Left lobe of liver (tissue), 2 donors: ENCODE measurements at regions not wholly inside any gene's neighbourhood (a gene's known extent, or its start where the extent isn't known, plus 50 kb on each side); places are given as distances from the start of the nearest gene placed in this dataset.
A peak's percentile ranks its signal among the peaks of the same experiment; 100 is the strongest.
"Not testable (repeated sequence)": the region's sequence is repeated elsewhere in the genome, so short reads cannot be mapped to it uniquely, and the experiment has no call there.

Experiments used
- ATAC-seq: fragments of 200-7000 bp; cut with Tn5 transposase; one replicate; pipeline ENCODE4 v1.9.1; 2020; ENCODE audit warnings: mild to moderate bottlenecking, moderate library complexity
- DNase-seq: peaks from one replicate; pipeline ENCODE4 v3.0.0-alpha.2; 2020; ENCODE audit warnings: low spot score
- donor health status: DM: no; HTN: no; CAD: no; lungs with moderate emphysema.
- donor health status: DM: no; HTN: yes; CAD: no.

DNA sequence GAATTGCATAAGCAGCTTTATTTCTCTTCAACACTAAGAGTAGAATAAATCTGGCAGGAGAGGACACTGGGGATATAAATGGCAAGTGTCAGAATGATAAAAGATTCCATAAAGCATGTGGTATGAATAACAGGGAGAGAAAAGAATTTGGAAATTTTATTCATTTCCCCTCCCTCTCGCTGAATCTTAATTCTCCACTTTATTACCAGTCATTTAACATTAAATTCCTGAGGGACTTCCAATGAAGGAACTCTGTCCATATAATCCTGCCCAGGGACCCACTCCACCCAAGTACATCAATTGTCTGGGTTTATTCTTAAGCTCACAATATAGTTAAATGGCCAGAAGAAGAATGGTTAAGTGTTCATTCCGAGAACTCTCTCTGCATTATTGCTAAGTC is 197.7 kb upstream of the MGAT5 start:
- DNase-seq = no peak

DNA sequence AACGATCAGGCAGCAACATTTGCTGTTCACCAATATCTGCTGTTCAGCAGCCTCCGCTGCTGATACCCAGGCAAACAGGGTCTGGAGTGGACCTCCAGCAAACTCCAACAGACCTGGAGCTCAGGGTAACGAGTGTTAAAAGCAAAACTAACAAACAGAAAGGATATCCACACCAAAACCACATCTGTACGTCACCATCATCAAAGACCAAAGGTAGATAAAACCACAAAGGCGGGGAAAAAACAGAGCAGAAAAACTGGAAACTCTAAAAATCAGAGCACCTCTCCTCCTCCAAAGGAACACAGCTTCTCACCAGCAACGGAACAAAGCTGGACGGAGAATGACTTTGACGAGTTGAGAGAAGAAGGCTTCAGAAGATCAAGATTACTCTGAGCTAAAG is 192.8 kb upstream of the MGAT5 start:
- ATAC-seq, DNase-seq: not testable (repeated sequence)

More for the DNA sequence above, 197.7 kb upstream of the MGAT5 start:
- ATAC-seq = no peak

DNA sequence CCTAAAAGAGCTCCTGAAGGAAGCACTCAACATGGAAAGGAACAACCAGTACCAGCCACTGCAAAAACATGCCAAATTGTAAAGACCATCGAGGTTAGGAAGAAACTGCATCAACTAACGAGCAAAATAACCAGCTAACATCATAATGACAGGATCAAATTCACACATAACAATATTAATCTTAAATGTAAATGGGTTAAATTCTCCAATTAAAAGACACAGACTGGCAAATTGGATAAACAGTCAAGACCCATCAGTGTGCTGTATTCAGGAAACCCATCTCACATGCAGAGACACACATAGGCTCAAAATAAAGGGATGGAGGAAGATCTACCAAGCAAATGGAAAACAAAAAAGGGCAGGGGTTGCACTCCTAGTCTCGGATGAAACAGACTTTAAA is 191.6 kb upstream of the MGAT5 start:
- not testable (repeated sequence) for ATAC-seq

DNA sequence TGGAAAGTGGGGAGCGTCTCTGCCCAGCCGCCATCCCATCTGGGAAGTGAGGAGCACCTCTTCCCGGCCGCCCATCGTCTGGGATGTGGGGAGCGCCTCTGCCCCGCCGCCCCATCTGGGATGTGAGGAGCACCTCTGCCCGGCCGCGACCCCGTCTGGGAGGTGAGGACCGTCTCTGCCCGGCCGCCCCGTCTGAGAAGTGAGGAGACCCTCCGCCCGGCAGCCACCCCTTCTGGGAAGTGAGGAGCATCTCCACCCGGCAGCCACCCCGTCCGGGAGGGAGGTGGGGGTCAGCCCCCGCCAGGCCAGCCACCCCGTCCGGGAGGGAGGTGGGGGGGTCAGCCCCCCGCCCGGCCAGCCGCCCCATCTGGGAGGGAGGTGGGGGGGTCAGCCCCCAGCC is 190.0 kb upstream of the MGAT5 start:
- not testable (repeated sequence) for DNase-seq, ATAC-seq

More for the DNA sequence above, 191.6 kb upstream of the MGAT5 start:
- not testable (repeated sequence) for DNase-seq

DNA sequence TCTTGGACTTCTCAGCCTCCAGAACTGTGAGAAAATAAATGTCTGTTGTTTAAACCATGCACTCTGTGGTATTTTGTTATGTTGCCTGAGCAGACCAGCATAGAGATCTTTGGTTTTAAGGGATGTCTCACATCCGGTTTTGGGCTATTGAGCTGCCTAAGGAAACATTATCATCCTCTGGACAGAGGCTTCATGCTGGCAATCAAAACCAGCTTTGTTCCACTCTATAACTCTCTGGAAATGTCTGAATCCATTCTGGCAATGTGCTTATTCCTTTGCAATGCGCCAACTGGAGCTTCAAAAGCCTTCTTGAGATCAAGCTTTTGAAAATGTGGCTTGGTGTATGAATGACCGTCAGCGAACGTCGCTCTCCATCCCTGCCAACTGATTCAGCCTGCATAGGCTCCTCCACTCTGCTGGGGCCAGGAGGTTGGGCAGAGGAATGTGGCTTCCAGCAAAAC is 183.6 kb upstream of the MGAT5 start:
- ATAC-seq = no peak

DNA sequence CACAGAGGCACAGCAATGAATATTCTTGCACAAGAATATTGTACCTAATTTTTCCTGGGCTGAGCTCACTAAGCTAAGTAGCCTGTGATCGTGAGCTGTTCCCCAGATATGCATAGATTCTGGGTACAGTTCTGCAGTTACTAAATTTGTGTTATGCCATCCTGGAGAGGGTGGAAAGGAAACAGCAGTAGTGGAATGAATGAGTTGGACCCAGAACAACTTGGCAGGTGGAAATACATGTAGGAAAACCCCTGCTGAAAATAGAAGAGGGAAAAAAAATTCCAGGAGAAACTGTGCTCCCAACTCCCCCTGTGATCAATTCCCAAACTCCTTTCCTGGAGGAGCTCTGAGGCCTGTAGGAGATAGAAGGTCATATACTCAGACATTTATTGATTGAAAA is 181.5 kb upstream of the MGAT5 start:
- ATAC-seq (no peak), DNase-seq (no peak)

More for the DNA sequence above, 183.6 kb upstream of the MGAT5 start:
- DNase-seq = no peak

DNA sequence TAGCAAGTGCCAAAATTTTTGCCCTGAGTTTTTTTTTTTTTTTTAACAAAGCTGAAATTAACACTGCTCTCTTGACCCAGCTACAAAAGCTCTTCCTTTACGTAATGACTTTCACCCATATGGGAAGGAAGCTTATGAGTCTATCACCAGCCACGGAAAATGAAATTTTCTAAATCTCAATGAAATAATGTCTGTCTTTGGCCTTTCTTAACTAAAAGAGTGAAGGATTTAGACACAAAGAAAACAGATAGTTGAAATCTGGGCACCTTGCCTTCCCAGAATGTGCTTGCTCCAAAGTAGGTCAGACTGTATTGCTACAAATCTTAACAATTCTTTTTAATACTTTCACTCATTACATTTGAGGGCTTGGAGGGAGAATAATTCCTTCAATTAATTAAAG is 180.8 kb upstream of the MGAT5 start:
- ATAC-seq = no peak
- DNase-seq = no peak

DNA sequence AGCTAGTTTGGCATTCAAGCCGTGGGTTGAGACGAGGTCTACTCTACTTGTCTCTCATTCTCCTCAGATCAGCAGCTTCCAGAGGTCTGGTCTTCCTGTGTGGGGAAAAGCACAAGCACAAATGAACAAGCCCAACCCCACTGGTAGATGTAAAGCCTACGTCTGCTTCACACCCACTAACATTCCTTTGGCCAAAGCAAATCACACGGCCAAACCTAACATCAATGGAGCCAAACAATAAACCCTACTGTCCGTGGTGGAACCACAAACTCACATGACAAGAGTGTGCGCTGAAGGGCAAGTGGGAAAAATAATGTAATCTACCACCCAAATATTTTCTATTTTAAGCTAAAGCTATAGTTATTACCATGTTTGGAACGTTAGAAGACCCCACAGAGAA is 179.3 kb upstream of the MGAT5 start:
- DNase-seq (no peak), ATAC-seq (no peak)

DNA sequence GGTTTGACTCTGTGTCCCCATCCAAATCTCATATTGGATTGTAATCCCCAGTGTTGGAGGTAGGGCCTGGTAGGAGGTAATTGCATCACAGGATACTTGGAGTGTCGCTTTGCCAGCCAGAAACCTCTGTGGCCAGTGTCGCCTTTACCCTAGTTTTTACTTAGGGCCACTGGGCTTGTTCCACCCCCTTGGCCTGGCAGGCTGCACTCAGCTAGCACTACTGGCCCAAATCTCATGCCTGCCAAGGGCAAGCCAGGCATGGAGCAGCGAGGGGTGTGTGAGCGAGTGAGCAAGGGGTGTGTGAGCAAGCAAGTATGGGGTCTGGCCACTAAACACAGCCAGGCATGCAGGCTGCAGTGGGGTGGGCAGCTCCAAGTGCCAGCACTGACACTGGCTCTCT is 178.7 kb upstream of the MGAT5 start:
- DNase-seq (no peak), ATAC-seq (no peak)

DNA sequence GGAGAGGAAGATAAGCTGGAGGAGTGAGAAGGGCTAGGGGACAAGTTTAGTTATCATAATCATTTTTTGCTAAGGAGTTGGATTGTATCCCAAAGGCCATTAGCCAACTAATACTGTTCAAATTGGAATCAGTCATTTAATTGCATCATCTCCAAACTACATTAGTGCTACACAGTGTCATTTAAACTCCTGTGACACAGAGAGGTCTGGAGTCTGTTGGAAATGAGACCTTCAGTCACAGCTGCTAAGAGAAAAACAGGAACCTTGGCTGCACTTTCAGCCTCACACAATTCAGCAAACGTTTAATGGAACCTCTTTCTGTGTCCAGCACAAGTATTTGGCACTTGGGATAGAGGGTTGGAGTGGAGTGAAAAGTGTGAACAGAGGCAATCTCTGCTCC is 175.5 kb upstream of the MGAT5 start:
- ATAC-seq = peak; percentile 21
- DNase-seq = no peak

DNA sequence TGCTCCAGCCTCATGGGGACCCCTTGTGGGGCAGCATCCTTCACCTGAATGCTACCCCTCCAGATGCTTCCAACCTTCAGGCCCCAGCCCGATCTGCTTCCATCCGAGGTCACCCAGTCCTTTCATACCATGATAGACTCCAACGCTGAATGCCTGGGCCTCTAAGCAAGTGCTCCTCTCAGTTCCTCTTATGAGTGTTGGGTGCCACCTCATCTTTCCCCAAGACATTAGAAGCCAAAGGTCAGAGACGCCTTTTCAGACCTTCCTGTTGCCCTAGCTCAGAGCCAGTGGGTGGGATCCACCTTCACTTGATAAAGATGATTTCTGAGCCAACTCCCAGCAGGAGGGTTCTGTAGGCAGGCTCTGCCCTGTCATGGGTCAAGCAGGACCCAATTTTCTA is 174.5 kb upstream of the MGAT5 start:
- peak; percentile 24 for ATAC-seq
- DNase-seq = no peak

DNA sequence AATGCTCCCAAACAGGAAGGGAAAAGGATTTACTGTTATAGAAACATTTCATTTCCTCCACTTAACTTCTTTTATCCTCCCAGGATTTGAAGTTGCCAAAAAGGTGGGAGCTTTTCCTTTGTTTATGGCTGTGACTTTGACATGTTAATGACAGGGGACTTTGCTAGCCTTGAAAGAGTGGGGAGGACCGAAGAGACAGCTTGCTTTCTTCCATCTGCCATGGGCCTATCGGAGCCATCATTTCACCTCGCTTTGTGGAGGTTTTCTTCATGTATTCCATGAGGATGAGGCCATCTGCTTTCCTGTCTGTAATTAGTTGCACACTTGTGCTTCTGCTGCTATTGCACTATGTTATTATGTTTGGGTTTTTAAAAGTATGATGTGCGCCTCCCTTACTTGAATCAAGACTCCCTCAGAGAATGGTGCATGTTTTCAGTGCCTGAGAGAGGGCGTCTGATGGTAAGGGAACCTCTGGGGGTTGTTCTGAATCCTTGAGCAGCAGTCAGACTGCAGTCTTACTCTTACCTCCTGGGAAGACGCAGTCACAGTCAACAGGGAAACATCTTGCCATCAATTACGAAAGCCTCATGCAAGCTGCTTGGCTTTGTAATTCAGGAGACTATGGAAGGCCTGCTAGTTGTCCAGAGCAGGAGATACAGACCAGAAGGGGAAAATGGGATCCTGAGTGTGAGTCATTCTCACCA is 173.3 kb upstream of the MGAT5 start:
- ATAC-seq (no peak), DNase-seq (no peak)

DNA sequence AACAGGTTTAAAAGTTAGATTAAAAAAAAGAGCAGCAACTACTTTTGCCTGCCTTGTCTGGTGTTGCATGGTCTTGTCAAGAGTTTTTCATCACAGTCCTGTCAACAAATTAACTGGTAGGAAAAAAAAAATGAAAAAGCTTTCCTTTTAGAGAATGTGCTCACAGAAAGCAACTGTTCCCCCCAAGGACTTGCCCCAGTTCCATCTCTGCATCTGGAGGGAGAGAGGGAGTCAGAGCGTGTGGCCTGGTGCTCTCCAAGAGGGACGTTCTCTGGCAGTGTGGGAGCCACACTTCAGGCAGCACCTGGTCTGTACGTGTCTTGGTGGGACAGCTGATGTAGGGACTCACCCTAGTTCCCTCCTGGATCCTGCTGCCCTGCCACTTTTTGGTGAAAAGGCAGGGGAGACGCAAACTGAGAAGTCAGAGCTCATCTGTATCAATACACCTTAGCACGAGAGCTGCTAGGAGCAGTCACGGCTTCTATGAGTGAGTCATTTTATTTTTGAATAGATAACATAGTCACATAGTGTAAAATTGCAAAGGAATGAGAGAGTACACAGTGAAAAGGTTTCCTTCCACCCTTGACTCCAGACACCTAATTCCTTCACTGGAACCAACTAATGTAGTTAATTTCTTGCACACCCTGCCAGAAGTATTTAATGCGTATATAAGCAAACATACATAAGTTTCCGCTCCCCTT is 172.5 kb upstream of the MGAT5 start:
- no peak for DNase-seq
- ATAC-seq = no peak

DNA sequence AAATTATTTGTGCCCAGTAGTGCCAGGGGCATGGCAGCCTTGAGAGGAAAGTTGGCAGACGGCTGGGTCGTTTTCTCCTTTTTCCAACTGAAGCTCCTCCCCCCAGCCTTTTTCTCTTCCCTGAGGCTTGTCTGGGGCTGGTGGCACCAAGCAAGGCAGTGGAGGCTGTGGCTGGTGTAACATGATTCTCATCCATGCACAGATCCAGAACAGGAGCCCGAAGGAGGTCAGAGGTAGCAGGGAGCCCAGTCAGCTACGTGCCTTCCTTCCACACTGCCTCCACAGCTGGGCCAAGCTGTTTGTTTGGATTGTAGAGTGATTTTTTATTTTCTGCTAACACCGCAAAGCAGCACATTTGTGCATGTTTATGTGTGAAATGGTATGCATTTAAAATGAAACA is 170.3 kb upstream of the MGAT5 start:
- no peak for DNase-seq
- no peak for ATAC-seq

DNA sequence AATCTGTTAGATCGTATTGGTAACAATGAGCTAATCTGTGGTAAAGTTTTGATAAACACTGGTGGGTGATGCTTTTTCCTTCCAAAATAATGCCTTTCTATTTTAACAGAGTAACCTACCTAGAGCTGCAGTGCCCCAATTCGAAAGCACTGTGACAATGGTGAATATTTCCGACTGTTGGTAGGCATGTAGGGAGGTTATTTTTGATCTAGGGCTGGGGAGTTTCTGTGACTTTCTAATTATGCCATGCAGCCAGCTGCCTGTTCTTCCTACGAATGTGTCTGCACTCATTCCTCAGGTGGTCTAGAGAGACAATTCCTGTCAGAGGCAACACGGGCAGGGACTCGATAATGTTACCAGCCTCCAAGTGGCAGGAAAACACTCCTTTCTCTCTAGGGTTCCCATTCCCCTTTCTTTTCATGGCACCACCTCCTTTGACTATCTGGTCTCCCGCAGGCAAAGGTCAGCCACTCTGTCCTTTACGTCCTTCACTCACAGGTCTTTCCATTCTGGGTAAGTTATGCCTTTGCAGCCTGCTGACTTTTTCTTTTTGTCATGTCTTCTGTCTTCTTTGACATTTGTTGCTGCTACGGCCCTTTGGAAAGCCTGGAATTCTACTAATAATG is 167.2 kb upstream of the MGAT5 start:
- ATAC-seq (no peak), DNase-seq (no peak)

DNA sequence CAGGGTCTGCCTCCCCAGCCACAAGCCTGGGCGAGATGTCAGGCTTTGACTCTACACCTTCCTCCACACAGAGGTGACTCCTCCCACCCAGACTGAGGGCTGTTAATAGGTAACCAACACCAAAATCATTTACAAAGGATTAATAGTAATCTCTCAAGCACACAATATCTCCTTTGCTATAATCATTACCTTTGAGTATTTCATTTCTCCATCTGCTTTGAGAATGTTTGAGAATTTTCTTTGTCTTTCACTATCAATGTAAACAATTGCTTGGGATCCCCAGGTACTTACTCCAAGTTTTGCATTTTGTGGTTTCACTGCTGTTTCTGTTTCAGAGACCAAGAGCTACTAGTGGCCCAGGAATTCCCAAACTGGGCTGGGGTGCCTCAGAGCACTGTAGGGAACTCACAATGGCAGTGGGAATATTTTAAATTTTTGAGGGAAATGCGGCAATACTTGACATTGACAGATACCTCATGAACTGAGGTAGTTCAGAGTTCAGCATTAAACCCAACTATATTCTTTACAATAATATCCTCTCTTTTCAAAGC is 166.4 kb upstream of the MGAT5 start:
- DNase-seq (no peak), ATAC-seq (peak; percentile 66)

DNA sequence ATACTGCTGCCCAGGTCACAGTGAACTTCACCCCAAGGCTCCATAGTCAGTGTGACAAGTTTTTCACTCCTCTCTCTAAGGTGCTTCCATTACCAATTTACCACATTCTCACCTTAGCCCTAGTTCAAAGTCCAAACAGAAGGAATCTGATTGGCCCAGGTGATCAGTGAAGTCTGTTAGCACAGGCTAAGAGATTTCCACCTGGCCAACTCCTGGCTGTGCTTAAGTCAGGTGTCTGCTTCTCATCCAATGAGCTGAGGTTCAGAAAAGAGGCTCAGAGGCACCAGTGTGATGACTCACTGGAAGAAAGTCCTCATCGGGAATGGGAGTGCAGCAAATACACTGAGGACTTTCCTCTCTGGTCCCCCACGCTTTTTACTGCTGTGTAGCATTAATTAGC is 164.4 kb upstream of the MGAT5 start:
- ATAC-seq (no peak), DNase-seq (no peak)

DNA sequence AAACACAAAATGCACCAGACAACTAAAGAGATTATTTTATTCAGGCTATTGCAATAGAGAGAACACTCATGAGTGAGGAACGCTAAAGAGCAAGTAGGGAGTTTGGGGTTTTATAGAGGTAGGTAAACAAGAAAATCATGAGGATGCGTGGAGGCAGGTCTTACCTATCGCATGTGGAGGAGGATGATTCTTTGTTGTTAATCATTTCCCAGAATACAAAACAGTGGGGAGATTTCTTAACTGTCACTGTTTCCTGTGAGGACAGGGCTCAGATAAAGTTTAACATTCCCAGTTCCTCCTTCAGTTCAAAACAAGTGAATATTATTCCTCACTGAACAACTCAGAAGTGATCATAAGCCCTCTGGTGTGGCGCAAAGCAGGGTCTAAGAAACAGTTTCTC is 156.1 kb upstream of the MGAT5 start:
- ATAC-seq = no peak
- no peak for DNase-seq

DNA sequence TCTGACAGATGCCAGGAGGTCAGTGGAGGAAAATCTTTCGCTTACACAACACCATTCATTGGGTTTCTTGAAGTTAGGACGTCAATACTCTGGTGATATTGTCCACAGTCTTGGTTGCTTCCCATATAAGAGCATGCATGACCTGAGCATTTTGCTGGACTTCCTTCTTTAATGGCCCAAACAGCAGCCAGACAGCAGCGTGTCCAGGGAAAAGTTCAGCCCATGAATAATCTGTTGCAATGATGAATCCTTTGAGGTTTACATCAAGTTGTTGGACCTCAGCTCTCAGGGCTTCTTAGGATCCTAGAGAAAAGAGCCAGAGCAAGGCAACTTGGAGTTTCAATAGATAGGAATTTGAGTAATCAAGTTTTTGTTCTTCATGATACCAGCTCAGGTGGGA is 155.6 kb upstream of the MGAT5 start:
- DNase-seq (no peak), ATAC-seq (peak; percentile 21)

DNA sequence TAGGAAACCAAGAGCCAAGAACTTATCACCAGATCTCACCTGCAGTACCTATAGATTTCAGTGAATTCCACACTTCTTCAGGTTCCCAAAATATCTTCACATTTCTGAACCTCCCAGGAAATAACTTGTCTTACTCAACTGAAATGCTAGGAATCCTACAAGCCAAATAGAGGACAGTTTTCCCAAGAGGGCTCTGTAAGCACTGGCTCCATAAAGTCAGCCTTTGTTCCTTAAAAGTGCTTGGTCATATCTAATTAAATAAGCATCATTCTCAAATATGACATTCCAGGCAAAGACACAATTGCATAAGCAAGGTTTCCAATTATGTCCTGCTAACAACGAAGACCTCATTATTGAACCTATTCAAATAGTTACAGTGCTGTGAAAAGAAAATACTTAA is 154.6 kb upstream of the MGAT5 start:
- ATAC-seq = no peak

DNA sequence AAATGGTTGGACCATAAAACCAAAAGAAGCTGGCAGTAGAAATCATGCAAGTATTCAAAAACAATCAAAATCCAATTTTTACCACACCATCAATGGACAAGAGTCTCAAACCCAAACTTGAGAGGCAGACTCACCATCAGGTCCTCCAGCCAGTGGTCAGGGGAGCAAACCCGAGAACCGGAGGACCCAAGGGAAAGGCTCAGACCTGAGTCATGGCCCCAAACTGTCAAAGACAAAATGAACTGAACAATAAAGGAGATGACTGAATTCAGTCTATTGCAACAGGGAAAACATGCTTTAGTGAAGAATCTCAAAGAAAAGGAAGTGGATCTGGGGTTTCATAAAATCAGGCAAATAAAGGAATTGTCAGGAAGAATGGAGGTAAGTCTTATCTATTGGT is 150.7 kb upstream of the MGAT5 start:
- DNase-seq (no peak), ATAC-seq (no peak)

More for the DNA sequence above, 154.6 kb upstream of the MGAT5 start:
- DNase-seq = no peak

DNA sequence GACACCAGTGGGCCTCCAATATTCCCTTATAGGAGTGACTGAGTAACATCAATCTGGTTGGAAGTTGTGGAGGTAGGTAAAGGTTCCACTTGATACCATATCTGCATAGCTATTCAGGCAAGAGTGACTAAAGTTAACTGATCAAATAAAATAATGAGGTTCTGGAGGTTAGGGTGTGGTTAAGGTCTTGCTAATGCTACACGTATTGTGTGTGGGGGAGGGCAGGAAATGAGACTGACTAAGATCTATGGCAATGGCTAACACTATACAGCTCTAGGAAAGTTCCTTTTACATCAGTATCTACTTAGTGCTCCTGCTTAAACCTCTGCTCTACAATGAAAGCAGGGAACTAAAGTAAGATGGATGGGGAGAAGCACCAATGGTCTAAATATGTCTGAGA is 149.1 kb upstream of the MGAT5 start:
- ATAC-seq (no peak), DNase-seq (no peak)
